ENCODE measurements at regions not wholly inside any gene's neighbourhood (a gene's known extent, or its start where the extent isn't known, plus 50 kb on each side); places are given as distances from the start of the nearest gene placed in this dataset.

- no peak for TF ChIP-seq CTCF (IDR thresholded peaks at IDR 0.05)
Observed at GRCh38 chr10:21318540-21319167, 206.8 kb downstream of the SKIDA1 start.

GRCh38 chr10:21317902-21318301 lies 207.6 kb downstream of the SKIDA1 start:
- TF ChIP-seq CTCF (IDR thresholded peaks at IDR 0.05) = no peak

GRCh38 chr10:21315645-21316220 lies 209.7 kb downstream of the SKIDA1 start:
- no peak for TF ChIP-seq CTCF (IDR thresholded peaks at IDR 0.05)

- no peak for TF ChIP-seq CTCF (IDR thresholded peaks at IDR 0.05)
Observed at GRCh38 chr10:21314906-21315644, 210.4 kb downstream of the SKIDA1 start.

GRCh38 chr10:21314111-21314626 lies 211.3 kb downstream of the SKIDA1 start:
- no peak for TF ChIP-seq CTCF (IDR thresholded peaks at IDR 0.05)

- TF ChIP-seq CTCF (IDR thresholded peaks at IDR 0.05) = no peak
Observed at GRCh38 chr10:21313691-21314090, 211.8 kb downstream of the SKIDA1 start.

GRCh38 chr10:21311426-21311825 lies 214.1 kb downstream of the SKIDA1 start:
- no peak for TF ChIP-seq CTCF (IDR thresholded peaks at IDR 0.05)

All from LNCAP (cell line).